ENCODE measurements at regions not wholly inside any gene's neighbourhood (a gene's known extent, or its start where the extent isn't known, plus 50 kb on each side); places are given as distances from the start of the nearest gene placed in this dataset.

DNA sequence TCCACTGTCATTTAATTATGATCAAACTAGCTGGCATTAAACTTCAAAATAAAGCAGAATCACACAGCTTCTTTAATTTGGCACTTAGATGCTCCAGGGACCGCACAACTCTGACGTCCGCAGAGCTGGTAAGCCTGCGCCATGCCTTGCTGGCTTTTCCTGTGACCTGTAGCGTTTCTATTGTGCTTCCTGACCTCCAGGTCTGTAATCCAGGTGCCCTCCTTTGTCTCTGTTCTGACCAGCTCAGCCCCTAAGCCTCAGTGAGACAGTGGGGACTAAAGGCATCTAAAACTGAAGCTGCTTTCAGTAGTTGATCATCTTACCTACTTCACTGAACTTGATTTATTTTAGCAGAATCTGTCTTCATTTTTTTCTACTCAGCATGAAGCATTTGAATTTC is 249.7 kb upstream of the RGPD4 start:
- TF ChIP-seq POLR2A (IDR thresholded peaks at IDR 0.05): no peak
- TF ChIP-seq, protein P1, sequence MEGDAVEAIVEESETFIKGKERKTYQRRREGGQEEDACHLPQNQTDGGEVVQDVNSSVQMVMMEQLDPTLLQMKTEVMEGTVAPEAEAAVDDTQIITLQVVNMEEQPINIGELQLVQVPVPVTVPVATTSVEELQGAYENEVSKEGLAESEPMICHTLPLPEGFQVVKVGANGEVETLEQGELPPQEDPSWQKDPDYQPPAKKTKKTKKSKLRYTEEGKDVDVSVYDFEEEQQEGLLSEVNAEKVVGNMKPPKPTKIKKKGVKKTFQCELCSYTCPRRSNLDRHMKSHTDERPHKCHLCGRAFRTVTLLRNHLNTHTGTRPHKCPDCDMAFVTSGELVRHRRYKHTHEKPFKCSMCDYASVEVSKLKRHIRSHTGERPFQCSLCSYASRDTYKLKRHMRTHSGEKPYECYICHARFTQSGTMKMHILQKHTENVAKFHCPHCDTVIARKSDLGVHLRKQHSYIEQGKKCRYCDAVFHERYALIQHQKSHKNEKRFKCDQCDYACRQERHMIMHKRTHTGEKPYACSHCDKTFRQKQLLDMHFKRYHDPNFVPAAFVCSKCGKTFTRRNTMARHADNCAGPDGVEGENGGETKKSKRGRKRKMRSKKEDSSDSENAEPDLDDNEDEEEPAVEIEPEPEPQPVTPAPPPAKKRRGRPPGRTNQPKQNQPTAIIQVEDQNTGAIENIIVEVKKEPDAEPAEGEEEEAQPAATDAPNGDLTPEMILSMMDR (IDR thresholded peaks at IDR 0.05): no peak

Data from upper lobe of left lung (tissue), 4 donors.